ENCODE measurements at regions not wholly inside any gene's neighbourhood (a gene's known extent, or its start where the extent isn't known, plus 50 kb on each side); places are given as distances from the start of the nearest gene placed in this dataset.
"Not testable (repeated sequence)": the region's sequence is repeated elsewhere in the genome, so short reads cannot be mapped to it uniquely, and the experiment has no call there.

DNA sequence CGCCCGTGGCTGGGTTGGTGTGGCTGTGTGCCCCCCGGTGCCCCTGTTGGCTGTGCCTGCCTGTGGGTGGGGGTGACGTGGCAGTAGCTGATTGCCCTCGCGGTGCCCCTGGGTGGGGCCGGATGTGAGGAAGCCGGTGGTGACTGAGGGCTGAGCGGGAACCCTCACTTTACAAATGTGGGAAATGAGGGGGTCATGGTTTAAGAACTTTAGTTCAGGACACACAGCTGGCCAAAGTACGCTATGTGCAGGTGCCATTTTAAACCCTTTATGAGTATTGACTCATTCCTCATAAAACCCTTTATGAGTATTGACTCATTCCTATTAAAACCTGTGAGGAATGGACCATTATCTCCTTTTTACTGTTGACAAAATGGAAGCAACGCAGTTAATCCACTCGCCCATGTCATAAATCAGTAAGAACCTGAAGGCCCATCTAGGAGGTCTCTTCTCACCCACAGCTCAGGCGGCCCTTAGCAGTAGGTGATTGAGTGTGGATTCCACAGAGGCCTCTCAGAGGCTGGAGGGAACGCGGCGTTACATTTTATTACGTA, 290.1 kb upstream of the COBL start:
- intact Hi-C loops (cut with DNase I; ENCODE audit: low total_unique reads), result no loop called here
- 47 to 55% methylated on average over 16 to 17 of the region's 17 CpGs for WGBS, 2 donors
- no peaks in the 10 kb centered on the region for H3K4me1 ChIP-seq
- no peak for DNase-seq
- H3K27ac ChIP-seq, result no peak overlapping the region
- no peaks in the 10 kb centered on the region for H3K36me3 ChIP-seq (ENCODE audit: low read depth, missing control alignments)
- no peak overlapping the region for H3K4me3 ChIP-seq
- H3K9me3 ChIP-seq, result no peaks in the 10 kb centered on the region
- no peaks in the 10 kb centered on the region for H3K27me3 ChIP-seq
- TF ChIP-seq, protein P1, sequence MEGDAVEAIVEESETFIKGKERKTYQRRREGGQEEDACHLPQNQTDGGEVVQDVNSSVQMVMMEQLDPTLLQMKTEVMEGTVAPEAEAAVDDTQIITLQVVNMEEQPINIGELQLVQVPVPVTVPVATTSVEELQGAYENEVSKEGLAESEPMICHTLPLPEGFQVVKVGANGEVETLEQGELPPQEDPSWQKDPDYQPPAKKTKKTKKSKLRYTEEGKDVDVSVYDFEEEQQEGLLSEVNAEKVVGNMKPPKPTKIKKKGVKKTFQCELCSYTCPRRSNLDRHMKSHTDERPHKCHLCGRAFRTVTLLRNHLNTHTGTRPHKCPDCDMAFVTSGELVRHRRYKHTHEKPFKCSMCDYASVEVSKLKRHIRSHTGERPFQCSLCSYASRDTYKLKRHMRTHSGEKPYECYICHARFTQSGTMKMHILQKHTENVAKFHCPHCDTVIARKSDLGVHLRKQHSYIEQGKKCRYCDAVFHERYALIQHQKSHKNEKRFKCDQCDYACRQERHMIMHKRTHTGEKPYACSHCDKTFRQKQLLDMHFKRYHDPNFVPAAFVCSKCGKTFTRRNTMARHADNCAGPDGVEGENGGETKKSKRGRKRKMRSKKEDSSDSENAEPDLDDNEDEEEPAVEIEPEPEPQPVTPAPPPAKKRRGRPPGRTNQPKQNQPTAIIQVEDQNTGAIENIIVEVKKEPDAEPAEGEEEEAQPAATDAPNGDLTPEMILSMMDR (IDR thresholded peaks at IDR 0.05), result no peak
- TF ChIP-seq POLR2A (IDR thresholded peaks at IDR 0.05), result no peak

DNA sequence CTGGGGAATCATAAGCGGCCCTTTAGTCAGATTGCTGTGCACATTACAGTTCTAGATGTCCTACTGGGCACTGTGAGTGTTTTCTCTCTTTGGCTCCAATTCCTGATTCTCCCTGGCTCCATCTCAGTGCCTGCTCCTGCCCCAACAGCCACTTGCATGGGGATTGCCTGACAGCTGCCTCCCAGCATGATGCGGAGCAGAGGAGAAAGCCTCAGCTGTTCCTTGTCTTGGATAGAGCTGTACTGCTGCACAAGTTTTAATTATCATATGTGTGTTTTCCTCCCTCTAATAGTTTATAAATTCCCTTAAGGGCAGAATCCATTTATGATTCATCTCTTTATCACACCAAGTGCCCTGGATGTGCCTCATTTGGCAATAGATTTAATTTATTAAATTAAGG, 285.8 kb upstream of the COBL start:
- Histone ChIP-seq H3K4me1 (no peaks in the 10 kb centered on the region), H3K36me3 (ENCODE audit: low read depth, missing control alignments) (no peaks in the 10 kb centered on the region), H3K4me3 (no peak overlapping the region), H3K27me3 (no peaks in the 10 kb centered on the region), H3K9me3 (no peaks in the 10 kb centered on the region), H3K27ac (no peak overlapping the region)
- intact Hi-C loops (cut with DNase I; ENCODE audit: low total_unique reads), result no loop called here
- WGBS, 2 donors, result 95 to 100% methylated on average over 2 of the region's 2 CpGs
- TF ChIP-seq, protein P1 (IDR thresholded peaks at IDR 0.05), result no peak
- TF ChIP-seq POLR2A (IDR thresholded peaks at IDR 0.05), result no peak
- no peak for DNase-seq

DNA sequence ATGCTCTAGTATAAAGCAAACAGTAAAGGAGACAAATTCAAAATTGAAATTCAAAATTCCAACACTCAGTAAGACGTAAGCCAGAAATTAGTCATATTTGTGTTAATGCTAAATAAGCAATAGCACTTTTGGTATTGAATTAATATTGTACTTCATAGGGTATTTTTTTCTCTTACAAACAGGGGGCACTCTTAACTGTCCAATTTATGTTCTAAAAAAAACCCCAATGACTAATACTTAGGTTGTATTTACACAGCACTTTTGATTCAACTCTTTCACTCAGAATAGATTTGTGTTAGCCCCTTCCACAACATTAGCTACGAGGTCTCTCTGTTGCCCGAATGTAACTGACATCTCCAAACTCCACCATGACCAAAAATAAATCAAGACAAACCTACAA, 284.9 kb upstream of the COBL start:
- Histone ChIP-seq H3K36me3 (ENCODE audit: low read depth, missing control alignments) (no peaks in the 10 kb centered on the region), H3K27ac (no peak overlapping the region), H3K27me3 (no peaks in the 10 kb centered on the region), H3K4me1 (no peaks in the 10 kb centered on the region), H3K9me3 (no peaks in the 10 kb centered on the region), H3K4me3 (no peak overlapping the region)
- no peak for DNase-seq
- intact Hi-C loops (cut with DNase I; ENCODE audit: low total_unique reads), result no loop called here
- TF ChIP-seq, protein P1 (IDR thresholded peaks at IDR 0.05), result no peak
- TF ChIP-seq POLR2A (IDR thresholded peaks at IDR 0.05), result no peak
- WGBS, 2 donors, result 90 to 92% methylated on average over 3 of the region's 3 CpGs

DNA sequence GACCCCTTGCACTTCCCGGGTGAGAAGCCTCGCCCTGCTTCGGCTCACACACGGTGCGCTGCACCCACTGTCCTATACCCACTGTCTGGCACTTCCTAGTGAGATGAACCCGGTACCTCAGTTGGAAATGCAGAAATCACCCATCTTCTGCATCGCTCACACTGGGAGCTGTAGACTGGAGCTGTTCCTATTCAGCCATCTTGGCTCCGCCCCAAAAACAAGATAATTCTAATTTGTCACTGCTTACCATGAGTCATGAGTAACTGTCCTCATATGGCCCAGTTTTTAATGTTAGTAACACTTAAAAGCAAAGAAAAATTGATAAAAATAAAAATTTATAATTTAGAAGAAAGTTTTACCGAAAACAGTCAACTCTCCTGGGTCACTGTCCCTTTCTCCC, 283.3 kb upstream of the COBL start:
- H3K9me3 ChIP-seq; H3K27me3 ChIP-seq; H3K36me3 ChIP-seq (ENCODE audit: low read depth, missing control alignments); H3K4me3 ChIP-seq; intact Hi-C loops (cut with DNase I; ENCODE audit: low total_unique reads); DNase-seq; H3K4me1 ChIP-seq; H3K27ac ChIP-seq: not testable (repeated sequence)
- WGBS, 2 donors, result 77 to 91% methylated on average over 9 of the region's 9 CpGs

DNA sequence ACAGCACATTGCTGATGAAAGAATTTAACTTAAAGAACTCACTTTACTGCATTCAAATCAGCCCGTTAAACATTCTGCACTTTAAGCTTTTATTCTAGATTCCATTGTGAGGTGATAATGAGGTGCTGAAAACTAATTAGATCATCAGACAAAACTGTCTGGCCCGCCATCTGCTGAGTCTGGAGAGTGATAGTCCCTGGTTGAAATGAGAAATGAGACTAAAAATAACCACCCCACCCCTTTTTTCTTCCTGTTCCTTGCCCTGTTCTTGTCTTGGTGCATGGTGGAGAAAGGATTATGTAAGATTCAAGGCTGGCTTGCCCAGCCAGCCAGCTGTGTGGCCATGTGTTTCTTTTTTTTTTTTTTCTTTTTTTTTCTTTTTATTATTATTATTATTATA, 277.0 kb upstream of the COBL start:
- TF ChIP-seq POLR2A (IDR thresholded peaks at IDR 0.05), result no peak
- TF ChIP-seq, protein P1 (IDR thresholded peaks at IDR 0.05), result no peak
- no peaks in the 10 kb centered on the region for H3K4me1 ChIP-seq
- intact Hi-C loops (cut with DNase I; ENCODE audit: low total_unique reads), result no loop called here
- WGBS, 2 donors, result 55 to 56% methylated on average over 2 of the region's 2 CpGs
- no peaks in the 10 kb centered on the region for H3K27me3 ChIP-seq
- H3K27ac ChIP-seq, result no peak overlapping the region
- no peak overlapping the region for H3K4me3 ChIP-seq
- no peaks in the 10 kb centered on the region for H3K9me3 ChIP-seq
- no peak for DNase-seq
- no peaks in the 10 kb centered on the region for H3K36me3 ChIP-seq (ENCODE audit: low read depth, missing control alignments)

Data from testis (tissue), 2 donors.